ENCODE measurements at regions not wholly inside any gene's neighbourhood (a gene's known extent, or its start where the extent isn't known, plus 50 kb on each side); places are given as distances from the start of the nearest gene placed in this dataset.

DNA sequence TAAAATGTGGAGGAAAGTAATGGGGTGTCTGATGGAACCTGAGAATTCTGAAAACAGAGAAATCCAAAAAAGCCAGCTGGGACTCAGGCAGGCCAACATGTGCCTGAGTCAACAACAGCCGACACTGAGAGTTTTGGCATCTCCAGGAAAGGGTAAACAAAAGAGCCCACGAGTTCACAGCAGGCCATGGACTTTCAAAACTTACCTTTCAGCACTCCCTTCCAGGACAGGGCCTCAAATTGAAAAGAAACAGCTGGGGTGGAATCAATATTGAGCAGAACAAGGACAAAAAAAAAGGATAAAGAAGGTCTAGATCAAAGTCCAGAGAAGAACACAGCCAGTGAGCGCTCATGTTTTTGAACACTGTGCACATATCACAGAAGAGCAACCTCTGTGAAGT, 735.4 kb upstream of the GRM7 start:
- DNase-seq, result no peak

DNA sequence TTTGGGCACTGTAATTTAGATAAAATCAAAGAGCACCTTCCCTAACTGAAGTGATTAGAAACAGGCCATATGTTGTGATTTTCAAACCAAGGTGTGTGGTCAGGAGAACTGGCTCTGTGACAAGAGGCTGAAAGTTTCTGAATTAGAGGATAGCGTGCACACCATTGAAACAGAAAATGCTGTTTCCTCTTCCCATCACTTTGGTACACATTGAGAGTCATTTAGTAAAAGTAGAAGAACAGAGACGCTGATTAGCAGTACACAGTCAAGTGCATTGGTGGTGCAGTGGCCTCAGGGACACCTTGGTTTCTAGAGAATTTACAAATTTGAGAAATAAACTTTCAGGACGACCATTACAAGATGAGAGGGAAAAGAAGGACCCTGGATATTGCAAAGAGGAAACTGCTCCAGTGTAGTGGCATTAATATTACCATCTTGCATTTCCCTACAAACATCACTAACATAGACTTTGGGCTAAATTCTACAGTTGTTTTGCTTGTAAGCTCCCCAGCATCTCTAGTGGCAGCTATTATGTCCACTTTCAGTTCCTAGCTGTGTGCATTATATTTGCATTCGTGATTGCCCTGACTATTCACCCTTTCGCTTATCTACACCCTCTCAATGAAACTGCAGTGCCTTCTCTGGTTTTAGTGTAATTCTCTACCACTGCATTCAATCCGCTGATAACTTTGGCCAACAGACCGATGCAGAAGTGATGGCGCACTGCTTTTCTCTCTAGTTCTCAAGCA, 728.1 kb upstream of the GRM7 start:
- no peak for DNase-seq

DNA sequence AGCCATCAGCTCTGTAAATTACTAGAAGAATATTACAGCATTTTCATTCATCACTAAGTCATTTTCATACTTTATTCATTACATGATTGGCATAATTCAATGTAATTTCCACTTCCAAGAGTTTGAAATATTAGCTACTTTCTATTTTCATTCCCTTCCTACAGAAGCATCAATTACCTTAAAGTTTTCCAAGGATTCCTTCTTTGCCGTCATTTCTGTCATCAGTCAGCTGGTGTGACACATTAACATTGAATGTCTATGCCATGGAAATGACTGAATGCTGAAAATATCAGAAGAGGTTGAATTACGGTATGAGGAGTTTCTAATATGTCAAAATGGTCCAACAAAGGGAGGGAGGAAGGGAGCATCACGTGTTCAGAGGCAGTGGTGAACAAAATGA, 718.2 kb upstream of the GRM7 start:
- no peak for DNase-seq

DNA sequence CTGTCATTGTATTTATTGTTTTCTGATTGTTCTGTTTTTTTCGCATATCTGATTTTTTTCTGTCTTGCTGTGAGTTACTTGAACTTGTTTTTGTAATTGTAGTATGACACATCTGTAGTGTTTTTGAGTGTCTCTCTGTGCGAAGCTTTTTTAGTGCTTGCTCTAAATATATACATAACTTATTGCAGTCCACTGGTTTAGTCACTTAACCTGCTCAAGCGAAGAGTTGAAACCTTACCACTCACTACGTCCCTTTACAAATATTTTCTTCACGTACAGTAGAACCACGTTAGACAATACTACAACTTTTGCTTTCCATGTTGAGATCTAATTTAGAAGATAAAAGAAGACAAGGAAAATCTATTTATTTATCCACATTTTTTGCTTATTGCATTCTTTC, 713.0 kb upstream of the GRM7 start:
- no peak for DNase-seq

DNA sequence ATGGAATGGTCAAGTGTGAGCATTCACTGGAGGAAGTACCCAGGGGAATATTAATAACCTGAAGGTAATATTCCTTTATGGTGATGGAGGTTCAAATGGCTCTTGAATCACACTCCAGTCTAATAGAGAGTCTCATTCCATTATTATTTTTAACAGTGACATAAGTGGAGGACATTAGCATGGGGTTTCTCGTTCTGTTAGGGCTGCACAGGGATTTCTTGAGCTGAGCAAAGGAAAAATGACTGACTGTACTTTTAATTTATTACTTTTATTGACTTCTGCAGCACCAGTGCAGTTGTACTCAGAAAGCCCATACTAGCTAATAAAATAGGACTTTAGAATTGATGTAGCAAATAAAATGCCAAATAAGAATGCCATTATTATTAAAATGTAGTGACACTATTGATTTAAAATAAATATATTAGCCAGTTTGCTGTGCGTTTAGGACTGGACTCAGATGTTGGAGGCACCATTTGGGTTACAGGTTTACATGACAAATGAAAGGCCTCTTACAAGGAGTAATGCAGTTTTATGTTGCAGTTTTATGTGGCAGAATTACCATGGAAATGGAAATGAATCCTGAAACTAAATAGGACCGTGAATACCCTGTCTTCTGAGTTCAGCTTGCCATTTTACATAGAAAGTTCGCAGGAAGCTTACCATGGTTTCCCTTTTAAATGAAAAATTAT, 705.1 kb upstream of the GRM7 start:
- DNase-seq, result no peak

DNA sequence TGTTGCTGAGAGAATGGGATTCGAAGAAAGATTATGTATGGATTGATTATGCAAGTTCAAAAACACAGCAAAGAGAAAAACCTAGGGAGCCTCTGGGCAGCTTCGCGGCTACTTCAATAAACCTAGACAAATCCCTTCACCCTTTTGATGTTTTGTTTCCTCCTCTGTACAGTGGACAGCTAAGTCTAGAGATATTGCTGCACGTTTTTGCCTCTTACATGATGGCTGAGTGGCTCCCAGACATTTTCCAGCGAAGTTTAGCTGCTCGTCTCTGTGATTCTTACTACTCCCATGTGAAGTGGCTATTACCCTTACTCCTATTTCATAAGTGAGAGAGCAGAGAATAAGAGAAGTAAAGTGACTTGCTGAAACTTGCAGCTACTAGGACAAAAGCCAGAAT, 695.0 kb upstream of the GRM7 start:
- DNase-seq, result no peak

DNA sequence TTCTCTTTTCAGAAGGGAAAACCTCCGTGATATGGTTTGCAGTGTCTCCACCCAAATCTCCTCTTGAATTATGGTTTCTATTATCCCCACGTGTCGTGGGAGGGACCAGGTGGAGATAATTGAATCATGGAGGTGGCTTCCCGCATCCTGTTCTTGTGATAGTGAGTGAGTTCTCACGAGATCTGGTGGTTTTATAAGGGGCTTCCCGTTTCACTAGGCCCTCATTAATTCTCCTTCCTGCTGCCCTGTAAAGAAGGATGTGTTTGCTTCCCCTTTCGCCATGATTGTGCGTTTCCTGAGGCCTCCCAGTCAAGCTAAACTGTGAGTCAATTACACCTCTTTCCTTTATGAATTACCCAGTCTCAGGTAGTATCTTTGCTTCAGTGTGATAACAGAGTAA, 692.7 kb upstream of the GRM7 start:
- no peak for DNase-seq

DNA sequence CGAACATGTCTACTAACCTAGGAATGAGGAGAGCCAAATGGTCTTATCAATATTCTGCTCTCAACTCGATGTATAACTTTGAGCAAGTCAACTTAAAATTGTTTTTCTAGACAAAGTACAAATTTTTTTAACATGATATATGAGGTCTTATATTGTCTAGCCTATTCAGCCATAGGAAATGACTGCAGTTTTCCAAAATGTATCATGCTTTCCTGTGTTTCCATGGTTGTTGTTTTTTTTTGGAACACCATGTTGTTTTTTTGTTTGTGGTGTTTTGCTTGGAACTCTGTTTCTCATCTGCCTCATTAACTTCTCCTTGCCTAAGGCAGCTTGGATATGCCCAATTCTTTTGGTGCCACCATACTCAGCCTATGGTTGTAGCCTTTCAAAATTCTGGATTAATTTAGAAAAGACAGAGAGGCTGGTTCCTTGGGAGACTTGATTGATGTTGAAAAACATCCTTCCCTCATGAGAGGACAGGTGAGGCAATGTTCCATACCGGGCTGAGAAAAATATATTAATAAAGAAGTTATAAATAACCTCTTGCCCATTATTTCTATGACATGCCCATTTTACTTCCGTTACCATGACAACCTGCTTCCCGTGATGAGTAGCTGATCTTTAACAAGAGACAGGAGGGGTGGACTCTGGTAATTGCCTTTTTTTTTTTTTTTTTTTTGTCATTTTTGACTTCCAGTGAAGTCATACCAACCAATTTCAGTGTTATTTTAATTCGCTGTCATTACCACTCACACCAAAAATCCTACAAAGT, 687.9 kb upstream of the GRM7 start:
- DNase-seq, result no peak

DNA sequence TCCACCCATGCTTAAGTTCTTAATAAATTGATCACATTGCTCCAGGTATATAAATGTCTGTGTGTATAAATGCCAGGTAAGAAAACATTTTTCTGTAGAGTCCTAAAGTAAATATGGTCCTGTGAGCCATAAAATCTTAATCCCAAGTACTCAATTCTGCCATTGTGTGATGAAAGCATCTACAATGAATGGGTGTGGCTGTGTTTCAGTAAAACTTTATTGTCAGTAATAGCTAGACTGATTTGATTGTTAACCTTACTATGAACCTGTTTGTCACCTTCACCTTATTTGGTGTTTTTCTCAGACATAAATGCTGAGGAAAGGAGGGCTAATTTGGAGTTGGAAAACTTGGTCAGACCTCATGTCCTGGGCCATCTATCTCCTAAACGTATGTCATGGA, 683.5 kb upstream of the GRM7 start:
- DNase-seq, result no peak

DNA sequence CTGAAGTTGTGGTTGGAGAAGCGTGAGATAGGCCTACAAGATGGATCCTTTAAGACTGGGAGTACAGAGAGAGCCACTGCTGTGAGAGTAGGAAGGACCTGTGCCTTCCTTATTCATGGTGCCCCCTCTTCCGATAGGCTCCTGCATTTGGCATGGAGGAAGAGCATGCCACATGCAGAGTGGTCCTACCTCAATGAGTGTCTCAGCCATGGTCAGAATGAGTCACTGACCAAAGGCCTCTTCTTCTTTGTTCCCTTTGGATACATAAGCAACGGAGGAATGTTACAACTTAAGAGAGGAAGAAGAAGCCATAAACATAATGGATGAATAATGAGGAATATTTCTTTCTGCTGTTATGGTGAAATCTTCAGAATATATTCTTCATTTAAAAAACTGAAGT, 681.2 kb upstream of the GRM7 start:
- no peak for DNase-seq

DNA sequence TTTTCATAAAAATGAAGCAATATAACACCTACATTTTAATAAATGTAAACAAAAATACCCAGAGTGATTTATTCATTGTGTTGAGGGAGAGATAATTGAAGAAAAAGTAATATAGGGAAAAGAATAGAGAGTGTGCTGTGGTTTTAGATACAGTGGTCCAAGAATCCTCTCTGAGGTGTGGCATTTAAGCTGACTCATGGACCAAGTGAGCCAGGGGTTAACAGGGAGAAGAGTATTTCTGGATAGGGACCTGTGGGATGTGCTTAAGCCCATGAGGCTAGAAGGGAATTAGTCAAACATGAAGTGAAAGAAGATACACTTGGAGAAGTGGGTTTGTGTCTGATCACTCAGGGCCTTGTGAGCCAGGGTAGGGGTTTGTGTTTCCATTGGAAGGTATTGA, 680.7 kb upstream of the GRM7 start:
- no peak for DNase-seq

DNA sequence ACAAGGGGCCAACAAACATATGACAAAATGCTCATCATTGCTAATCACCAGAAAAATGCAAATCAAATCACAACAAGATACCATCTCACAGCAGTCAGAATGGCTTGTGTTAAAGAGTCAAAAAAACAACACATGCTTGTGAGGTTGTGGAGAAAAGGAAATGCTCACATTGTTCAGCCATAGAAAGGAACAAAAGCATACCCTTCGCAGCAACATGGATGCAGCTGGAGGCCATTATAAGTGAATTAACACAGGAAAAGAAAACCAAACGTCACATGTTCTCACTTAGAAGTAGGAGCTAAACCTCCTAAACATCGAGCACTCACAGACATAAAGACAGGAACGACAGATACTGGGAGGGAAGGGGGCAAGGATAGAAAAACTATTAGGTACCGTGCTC, 678.4 kb upstream of the GRM7 start:
- no peak for DNase-seq

DNA sequence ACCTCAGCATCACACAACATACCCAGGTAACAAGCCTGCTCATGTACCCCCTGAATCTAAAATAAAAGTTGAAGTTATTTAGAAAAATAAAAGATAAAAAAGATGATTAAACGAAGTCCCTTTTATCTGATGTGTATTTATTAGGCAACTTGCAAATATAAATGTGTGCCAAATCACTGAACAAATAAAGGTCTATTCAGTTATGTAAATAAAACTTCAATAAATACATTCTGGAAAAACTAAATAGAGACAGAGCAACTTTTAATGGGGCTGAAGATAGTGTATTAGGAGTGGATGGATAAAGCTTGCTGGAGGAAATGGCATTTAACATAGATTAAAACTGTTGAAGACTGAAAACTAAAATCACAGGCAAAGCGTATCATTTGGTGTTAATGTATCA, 678.0 kb upstream of the GRM7 start:
- DNase-seq, result no peak

DNA sequence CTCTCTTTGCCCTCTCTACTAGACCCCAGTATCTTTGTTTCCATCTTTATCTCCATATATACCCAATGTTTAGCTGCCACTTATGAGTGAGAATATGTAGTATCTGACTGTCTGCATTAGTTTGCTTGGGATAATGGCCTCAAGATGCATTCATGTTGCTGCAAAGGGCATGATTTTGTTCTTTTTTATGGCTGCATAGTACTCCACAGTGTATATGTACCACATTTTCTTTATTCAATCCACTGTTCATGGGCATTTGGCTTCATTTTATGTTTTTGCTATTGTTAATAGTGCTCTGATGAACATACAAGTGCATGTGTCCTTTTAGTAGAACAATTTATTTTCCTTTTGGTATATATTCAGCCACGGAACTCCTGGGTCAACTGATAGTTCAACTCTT, 671.5 kb upstream of the GRM7 start:
- DNase-seq, result no peak

DNA sequence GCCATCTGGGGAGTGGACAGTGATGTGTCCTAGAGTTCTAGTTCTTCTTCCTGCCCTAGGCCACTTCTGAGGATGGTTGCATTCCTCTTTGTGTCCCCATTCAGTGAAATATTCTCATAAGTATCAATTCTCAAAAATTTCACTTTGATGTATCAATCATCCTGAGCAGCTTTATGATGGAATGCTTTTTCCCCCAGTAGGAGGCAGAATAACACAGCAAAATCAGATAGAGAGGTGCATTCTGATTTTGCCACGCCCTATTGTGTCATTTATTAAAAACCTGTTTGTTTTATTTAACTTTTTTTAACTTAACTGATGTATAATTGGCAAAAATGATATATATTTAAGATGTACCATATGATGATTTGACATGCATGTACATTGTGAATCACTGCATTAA, 656.0 kb upstream of the GRM7 start:
- DNase-seq, result no peak

DNA sequence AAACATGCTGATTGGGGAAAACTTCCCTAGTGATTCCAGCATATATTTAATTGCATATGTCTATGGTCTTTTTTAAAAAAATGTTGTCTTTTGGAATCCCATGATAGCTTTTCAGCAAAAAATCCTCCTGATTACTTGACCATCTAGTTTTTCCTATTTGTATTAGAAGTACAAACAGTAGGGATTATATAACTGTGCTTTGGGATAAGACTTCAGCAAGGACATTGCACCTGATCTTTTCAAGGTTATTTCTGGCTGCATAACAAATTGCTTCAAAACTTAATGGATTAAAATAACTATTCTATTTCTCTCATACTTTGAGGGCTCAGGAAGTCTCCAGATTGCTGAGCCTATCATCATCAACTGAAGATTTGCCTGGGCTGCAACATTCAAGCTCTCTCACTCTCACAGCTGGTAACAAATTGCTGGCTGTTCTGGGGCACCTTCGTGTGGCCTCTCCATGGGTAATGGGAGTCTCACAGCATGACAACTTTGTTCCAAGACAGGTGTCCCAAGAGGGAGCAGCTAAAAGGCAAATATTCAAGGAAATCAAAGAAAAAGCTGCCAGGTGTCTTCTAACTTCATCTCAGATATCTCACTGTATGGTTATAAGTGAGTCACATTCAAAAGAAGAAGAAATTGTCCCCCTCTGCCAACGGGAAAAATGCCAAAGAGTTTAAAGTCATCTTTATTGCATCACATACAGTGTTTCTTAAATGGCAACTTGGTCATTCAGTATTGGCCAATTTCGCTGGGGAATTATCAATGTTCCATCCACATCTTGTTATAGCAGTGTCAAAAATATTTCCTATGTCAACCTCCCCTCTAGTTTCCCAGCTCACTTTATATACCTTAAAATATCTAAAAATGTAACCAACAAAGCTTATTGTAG, 644.5 kb upstream of the GRM7 start:
- no peak for DNase-seq

DNA sequence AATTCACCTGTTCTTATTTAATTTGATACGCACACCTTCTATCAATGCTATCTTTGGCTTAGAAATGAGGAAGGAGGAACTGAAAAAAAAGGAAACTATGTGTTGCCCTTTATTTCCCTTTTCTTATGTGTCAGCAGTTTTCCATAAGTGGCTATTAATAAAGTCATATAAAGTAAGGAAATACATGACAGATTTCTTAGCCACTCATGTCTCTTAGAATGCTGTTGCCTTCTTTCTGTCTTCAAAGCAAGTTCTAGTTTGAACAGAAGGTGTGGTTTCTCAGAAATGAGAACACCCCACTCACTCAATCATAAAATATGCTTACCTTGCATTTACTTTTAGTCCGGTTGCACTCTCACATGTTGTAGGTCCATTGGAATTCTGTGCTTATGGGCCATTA, 640.5 kb upstream of the GRM7 start:
- DNase-seq, result no peak

DNA sequence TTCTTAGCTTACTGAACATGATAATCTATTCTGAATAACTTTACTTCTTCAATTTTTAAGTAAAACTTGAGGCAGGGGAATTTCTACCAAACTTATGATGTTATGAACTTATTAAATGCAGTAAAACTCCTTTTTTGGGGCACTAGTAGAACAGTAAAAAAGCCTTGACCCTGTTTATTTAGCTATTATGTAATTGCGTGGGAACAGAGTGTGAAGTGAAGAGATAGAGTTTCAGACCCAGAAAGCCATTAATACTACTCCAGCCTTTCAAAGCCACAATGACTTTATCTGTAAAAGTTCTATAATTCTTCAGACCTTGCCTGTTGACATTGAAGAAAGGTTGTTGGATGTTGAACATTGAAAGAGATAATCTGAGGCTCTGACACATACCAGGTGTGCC, 638.8 kb upstream of the GRM7 start:
- no peak for DNase-seq

DNA sequence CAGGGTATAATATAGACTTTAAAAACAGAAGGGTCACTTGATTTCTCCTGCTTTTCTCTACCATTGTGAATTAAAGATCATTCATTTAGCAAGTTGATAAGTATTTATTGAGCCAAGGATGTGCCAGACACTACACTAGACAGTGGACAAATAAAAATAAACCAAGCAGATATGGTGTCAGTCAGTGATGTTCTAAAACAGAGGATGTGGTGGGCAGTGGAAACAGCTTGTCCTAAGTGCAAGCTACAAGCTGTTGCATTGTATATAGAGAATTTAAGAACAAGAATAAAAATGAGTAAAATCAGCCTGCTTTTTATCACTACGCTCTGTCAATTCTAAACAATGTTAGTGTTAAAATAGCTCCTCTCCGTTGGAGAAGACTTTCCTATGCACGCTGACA, 637.3 kb upstream of the GRM7 start:
- DNase-seq, result no peak

DNA sequence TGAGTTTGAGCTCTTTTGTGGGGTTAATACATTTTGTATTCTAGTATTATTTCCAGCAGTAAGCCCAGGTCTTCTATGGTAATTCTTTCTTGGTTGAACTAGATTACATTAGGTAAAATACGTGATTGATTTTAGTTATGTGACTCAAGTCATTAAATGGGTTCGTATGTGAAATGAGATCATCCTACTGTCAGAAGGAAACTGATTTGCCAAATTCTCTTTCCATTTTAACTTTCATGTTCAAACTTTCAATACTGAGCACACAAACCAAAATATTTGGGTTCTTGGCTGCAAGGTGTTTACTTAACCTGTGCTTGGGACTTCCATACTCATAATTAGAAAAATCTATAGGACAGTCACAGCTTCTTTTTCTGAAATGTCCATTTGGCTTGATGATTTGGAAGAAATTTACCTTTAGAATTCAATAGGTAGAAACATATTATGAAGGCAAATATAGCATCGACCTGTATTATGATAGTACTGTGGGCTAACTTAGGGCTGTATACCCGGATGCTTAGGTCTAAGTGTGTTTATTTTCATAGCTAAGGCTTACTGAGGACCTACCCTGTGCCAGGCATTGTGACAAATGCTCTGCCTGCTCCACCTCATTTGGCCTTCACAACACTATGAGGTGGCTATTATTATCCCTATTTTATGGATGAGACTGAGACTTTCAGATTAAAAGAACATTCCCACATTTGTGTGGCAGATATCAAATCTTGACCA, 631.8 kb upstream of the GRM7 start:
- no peak for DNase-seq

DNA sequence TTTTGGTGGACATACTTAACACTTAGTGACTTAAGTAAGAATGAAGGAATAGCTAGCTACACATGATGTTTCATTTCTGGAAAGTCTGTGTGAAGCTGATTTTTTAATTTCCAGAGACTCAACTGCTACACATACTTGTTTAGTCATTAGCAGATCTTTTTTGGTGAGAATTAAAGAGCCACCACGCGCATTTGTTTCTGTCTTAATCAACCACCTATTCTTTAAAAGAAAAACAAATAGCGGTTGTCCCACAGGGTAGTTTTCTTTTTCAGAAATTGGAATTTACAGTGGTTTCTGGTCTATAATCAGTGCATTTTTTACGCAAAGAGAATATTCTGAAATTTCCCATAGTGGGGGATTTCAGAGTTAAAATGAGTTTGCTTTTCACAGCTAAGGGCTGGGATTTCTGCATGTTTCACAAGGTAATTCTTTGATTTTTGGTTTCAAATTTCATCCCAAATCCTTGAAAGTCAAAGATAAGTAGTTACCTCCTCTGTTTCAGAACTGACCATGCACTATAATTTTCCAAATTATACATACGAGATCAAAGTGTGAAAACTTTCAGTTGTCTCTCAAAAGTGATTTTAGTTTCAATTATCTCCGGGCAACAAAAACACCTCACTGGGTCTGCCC, 631.0 kb upstream of the GRM7 start:
- DNase-seq, result no peak

DNA sequence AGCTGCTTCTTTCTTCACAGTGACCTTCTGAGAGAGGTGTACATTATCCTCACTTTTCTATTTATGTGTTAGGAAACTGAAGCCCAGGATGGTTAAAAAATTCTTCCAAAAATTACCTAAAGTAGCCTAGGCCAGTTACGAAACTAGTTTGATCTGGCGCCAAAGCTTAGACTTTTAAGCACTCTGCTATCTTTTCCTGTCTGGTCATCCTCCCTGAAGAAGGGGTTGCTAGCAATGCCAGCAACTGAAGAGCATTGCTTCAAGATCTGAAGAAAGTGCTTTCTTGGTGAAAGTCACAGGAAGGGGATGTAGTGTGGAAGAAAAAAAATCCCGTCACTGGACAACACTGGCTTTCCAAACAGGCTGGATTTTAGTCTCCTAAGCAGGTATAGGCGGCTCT, 618.8 kb upstream of the GRM7 start:
- DNase-seq, result no peak

Data from activated CD4-positive, alpha-beta T cell treated with anti-CD3 and anti-CD28 coated beads, Interleukin-2, amount 50 U/mL, for 1 hour (primary cell).